Neural crest cell (in vitro differentiated cells): ENCODE measurements at regions not wholly inside any gene's neighbourhood (a gene's known extent, or its start where the extent isn't known, plus 50 kb on each side); places are given as distances from the start of the nearest gene placed in this dataset.

Experiments
- DNase-seq: peaks from one replicate; pipeline ENCODE4 v3.0.0; 2021; ENCODE audit warnings: low read depth, mixed read lengths, low spot score
- H3K27ac Mint-ChIP-seq: one replicate; pipeline ENCODE4 v1.8.0; 2021; ENCODE audit warnings: mild to moderate bottlenecking, mixed read lengths; ENCODE audit not compliant: unreplicated experiment
- H3K27me3 Mint-ChIP-seq: 2 replicates; pipeline ENCODE4 v1.8.0; 2021; ENCODE audit warnings: low read depth, mild to moderate bottlenecking, mixed read lengths
- H3K36me3 Mint-ChIP-seq: 2 replicates; pipeline ENCODE4 v1.8.0; 2021; ENCODE audit warnings: low read depth, mild to moderate bottlenecking, mixed read lengths
- H3K4me1 Mint-ChIP-seq: 2 replicates; pipeline ENCODE4 v1.8.0; 2021; ENCODE audit warnings: mixed read lengths
- H3K4me3 Mint-ChIP-seq: one replicate; pipeline ENCODE4 v1.8.0; 2021; ENCODE audit warnings: mild to moderate bottlenecking, mixed read lengths
- H3K9me3 Mint-ChIP-seq: 2 replicates; pipeline ENCODE4 v1.8.0; 2021; ENCODE audit warnings: mixed read lengths
- CTCF ChIP-seq: fragments of 200-600 bp; sonication (generic); conservative IDR thresholded peaks from 2 replicates; pipeline ENCODE4 v1.5.0; 2021; ENCODE audit warnings: antibody characterized with exemption, mild to moderate bottlenecking

- no peak for TF ChIP-seq CTCF
- H3K36me3 Mint-ChIP-seq = no peaks in the 10 kb centered on the region
- H3K9me3 Mint-ChIP-seq = no peaks in the 10 kb centered on the region
- peaks cover 3% of the 10 kb centered on the region for H3K4me1 Mint-ChIP-seq
- H3K27ac Mint-ChIP-seq = no peak overlapping the region
- no peak overlapping the region for H3K4me3 Mint-ChIP-seq
- no peak for DNase-seq
- H3K27me3 Mint-ChIP-seq = no peaks in the 10 kb centered on the region
Measured at GRCh38 chr4:182105416-182105815, 137.8 kb upstream of the TENM3 start.

DNA sequence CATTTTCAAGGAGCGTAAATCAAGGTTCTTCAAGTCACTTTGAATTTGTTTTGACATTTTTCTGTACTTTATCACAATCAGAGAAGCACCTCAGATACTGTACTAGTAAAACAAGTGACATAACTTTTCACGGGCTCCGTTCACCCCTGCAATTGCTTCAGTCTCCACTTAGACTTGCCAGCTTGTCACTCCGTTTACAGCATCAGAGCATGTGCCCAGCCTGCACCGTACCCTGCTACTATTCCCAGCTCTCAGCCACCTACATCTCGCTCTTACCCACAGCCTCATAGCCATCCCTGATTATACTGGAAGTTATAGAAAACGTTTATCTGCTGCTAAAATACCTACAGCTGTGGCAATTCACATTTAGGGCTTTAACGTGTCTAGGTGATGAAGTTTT is 135.3 kb upstream of the TENM3 start:
- Mint-ChIP-seq H3K9me3 (no peaks in the 10 kb centered on the region), H3K27ac (no peak overlapping the region), H3K4me1 (peaks cover 3% of the 10 kb centered on the region), H3K36me3 (no peaks in the 10 kb centered on the region), H3K4me3 (no peak overlapping the region), H3K27me3 (no peaks in the 10 kb centered on the region)
- no peak for DNase-seq
- TF ChIP-seq CTCF = no peak

DNA sequence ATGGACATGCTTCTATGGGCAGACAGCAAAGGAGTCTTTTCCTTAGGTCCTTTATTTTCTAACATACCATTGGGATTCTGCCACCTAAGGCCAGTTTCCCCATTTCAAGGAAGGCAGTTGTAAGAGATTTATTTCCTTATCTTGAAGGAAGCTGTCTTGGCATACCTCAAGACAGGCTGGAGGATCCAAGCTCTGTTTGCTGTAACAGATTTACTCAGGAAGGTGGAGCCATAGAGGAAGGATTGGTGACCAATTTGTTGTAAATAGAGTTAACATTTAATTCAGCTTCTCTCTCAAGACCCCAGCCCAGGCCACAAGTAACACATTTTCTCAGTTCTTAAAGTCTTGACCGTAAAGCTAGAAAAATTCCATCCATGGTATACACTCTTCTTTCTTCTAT is 131.6 kb upstream of the TENM3 start:
- H3K4me3 Mint-ChIP-seq = no peak overlapping the region
- H3K4me1 Mint-ChIP-seq = no peaks in the 10 kb centered on the region
- TF ChIP-seq CTCF = no peak
- no peak for DNase-seq
- no peaks in the 10 kb centered on the region for H3K36me3 Mint-ChIP-seq
- peaks cover 4% of the 10 kb centered on the region for H3K9me3 Mint-ChIP-seq
- no peaks in the 10 kb centered on the region for H3K27me3 Mint-ChIP-seq
- H3K27ac Mint-ChIP-seq = no peak overlapping the region

GRCh38 chr4:182113779-182114178 is 129.4 kb upstream of the TENM3 start:
- Mint-ChIP-seq H3K9me3 (peaks cover 7% of the 10 kb centered on the region), H3K27me3 (no peaks in the 10 kb centered on the region), H3K36me3 (no peaks in the 10 kb centered on the region), H3K4me3 (no peak overlapping the region), H3K27ac (no peak overlapping the region), H3K4me1 (no peaks in the 10 kb centered on the region)
- no peak for TF ChIP-seq CTCF
- no peak for DNase-seq

GRCh38 chr4:182124359-182124758 is 118.8 kb upstream of the TENM3 start:
- no peak for DNase-seq
- H3K27me3 Mint-ChIP-seq = no peaks in the 10 kb centered on the region
- TF ChIP-seq CTCF = no peak
- H3K36me3 Mint-ChIP-seq = peaks cover 19% of the 10 kb centered on the region
- H3K4me3 Mint-ChIP-seq = no peak overlapping the region
- peaks cover 19% of the 10 kb centered on the region for H3K9me3 Mint-ChIP-seq
- H3K4me1 Mint-ChIP-seq = peaks cover 8% of the 10 kb centered on the region
- no peak overlapping the region for H3K27ac Mint-ChIP-seq

DNA sequence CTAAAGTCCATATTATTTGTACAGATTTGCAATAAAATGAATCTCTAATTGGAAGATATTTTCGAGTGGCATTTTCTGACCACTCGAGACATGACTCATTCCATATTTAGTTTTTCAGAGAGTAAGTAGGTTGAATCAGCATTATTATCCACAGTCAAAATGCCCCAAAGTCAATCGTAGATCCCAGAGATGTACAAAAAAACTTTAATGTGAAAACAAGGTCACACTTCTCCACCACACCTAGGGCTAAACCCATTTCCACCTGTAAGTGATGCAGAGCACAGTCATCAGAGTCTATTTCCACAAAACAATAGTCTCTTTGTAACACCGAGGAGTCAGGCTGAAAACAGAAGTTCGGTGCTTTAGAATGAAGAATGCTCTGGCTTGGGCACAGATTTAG is 117.1 kb upstream of the TENM3 start:
- no peak for TF ChIP-seq CTCF
- Mint-ChIP-seq H3K27ac (no peak overlapping the region), H3K9me3 (peaks cover 13% of the 10 kb centered on the region), H3K4me1 (peaks cover 8% of the 10 kb centered on the region), H3K36me3 (peaks cover 11% of the 10 kb centered on the region), H3K4me3 (no peak overlapping the region), H3K27me3 (no peaks in the 10 kb centered on the region)
- no peak for DNase-seq
